Tibial nerve (tissue), 4 donors: ENCODE measurements at regions not wholly inside any gene's neighbourhood (a gene's known extent, or its start where the extent isn't known, plus 50 kb on each side); places are given as distances from the start of the nearest gene placed in this dataset.
"Not testable (repeated sequence)": the region's sequence is repeated elsewhere in the genome, so short reads cannot be mapped to it uniquely, and the experiment has no call there.

Source experiments
- DNase-seq, 2 donors: peaks; one replicate each; pipeline ENCODE4 v3.0.0-alpha.2; 2019; ENCODE audit warnings: low spot score in 2 of 2
- H3K27ac ChIP-seq, 4 donors: fragments of 200-600 bp; sonication (generic) in 3 of 4; one replicate each; pipeline ENCODE4 v1.5.1; 2017 to 2019; ENCODE audit warnings: mild to moderate bottlenecking in 1 of 4
- H3K27me3 ChIP-seq, 2 donors: fragments of 200-600 bp; sonication (generic) in 1 of 2; one replicate each; pipeline versions ENCODE4 v1.5.1 to v1.6.0; 2017 to 2019
- H3K36me3 ChIP-seq, 3 donors: fragments of 200-600 bp; sonication (generic); one replicate each; pipeline ENCODE4 v1.5.1; 2018 to 2019
- H3K4me1 ChIP-seq, 4 donors: fragments of 200-600 bp; sonication (generic) in 3 of 4; one replicate each; pipeline ENCODE4 v1.5.1; 2017 to 2019
- H3K4me3 ChIP-seq, 4 donors: fragments of 200-600 bp; sonication (generic) in 3 of 4; one replicate each; pipeline ENCODE4 v1.5.1; 2017 to 2019; ENCODE audit warnings: mild to moderate bottlenecking in 1 of 4, moderate library complexity in 1 of 4
- H3K9me3 ChIP-seq, 4 donors: fragments of 200-600 bp; sonication (generic) in 3 of 4; one replicate each; pipeline ENCODE4 v1.5.1; 2017 to 2019
- CTCF ChIP-seq, 5 experiments: fragments of 200-600 bp in 3 of 5; fragments of 450-650 bp in 2 of 5; sonication (generic) in 3 of 5; IDR thresholded peaks; one replicate each; pipeline ENCODE4 v1.5.1; 2016 to 2019; ENCODE audit warnings: antibody characterized with exemption in 5 of 5, mild to moderate bottlenecking in 3 of 5, moderate library complexity in 2 of 5
- EP300 ChIP-seq, 2 donors: sonication (generic); formaldehyde crosslinking; IDR thresholded peaks; one replicate each; pipeline ENCODE4 v1.6.1; 2017; ENCODE audit warnings: antibody characterized with exemption in 2 of 2, mild to moderate bottlenecking in 1 of 2
- POLR2A ChIP-seq, 2 donors: fragments of 450-650 bp; IDR thresholded peaks; one replicate each; pipeline ENCODE4 v1.6.1; 2017; ENCODE audit warnings: antibody characterized with exemption in 2 of 2, mild to moderate bottlenecking in 2 of 2, moderate library complexity in 2 of 2
- WGBS, 2 donors: methylation state at CpG; one replicate each; pipeline ENCODE4 v1.1.5; 2018; 5-methylcytosine and 5-hydroxymethylcytosine counted together

GRCh38 chr5:92694067-92694466 lies 887.0 kb downstream of the NR2F1-AS1 start:
- TF ChIP-seq CTCF (IDR thresholded peaks at IDR 0.05) = no peak
- TF ChIP-seq EP300 (IDR thresholded peaks at IDR 0.05) = no peak
- TF ChIP-seq POLR2A (IDR thresholded peaks at IDR 0.05) = no peak
- no peak overlapping the region for H3K27ac ChIP-seq
- H3K36me3 ChIP-seq = no peaks in the 10 kb centered on the region
- WGBS, 2 donors = 68 to 73% methylated on average over 2 of the region's 2 CpGs
- no peaks in the 10 kb centered on the region for H3K4me1 ChIP-seq
- H3K27me3 ChIP-seq = no peaks in the 10 kb centered on the region
- H3K9me3 ChIP-seq = no peaks in the 10 kb centered on the region
- H3K4me3 ChIP-seq = no peak overlapping the region
- no peak for DNase-seq

- H3K4me1 ChIP-seq, H3K9me3 ChIP-seq, H3K27ac ChIP-seq, H3K36me3 ChIP-seq, DNase-seq, H3K27me3 ChIP-seq, H3K4me3 ChIP-seq: not testable (repeated sequence)
- WGBS, 2 donors = 91 to 96% methylated on average over 5 of the region's 5 CpGs
These were observed 889.1 kb downstream of the NR2F1-AS1 start for GRCh38 chr5:92691955-92692354.

- WGBS, 2 donors = 22% methylated on average over 8 of the region's 8 CpGs
- H3K27ac ChIP-seq = peak overlapping the region in 3 of 4 donors; percentile 15 to 48 (median 30)
- H3K4me3 ChIP-seq = peak overlapping the region in 3 of 4 donors; percentile 7 to 26 (median 8)
- TF ChIP-seq EP300 (IDR thresholded peaks at IDR 0.05) (peak in 1 of 2 donors; percentile 16), CTCF (IDR thresholded peaks at IDR 0.05) (peak; percentile 28 to 50 (median 39)), POLR2A (IDR thresholded peaks at IDR 0.05) (no peak)
- H3K27me3 ChIP-seq = no peaks in the 10 kb centered on the region
- no peaks in the 10 kb centered on the region for H3K9me3 ChIP-seq
- H3K36me3 ChIP-seq = no peaks in the 10 kb centered on the region
- peaks cover 0 to 4% (median 0%) of the 10 kb centered on the region in 4 donors for H3K4me1 ChIP-seq
- peak in 1 of 2 donors; percentile 17 for DNase-seq
These were observed 892.9 kb downstream of the NR2F1-AS1 start for GRCh38 chr5:92687821-92688722.

GRCh38 chr5:92678640-92679039 lies 902.4 kb downstream of the NR2F1-AS1 start:
- WGBS, 2 donors = 36 to 45% methylated on average over 2 of the region's 2 CpGs
- H3K36me3 ChIP-seq = no peaks in the 10 kb centered on the region
- peaks cover 0 to 7% (median 0%) of the 10 kb centered on the region in 4 donors for H3K4me1 ChIP-seq
- H3K9me3 ChIP-seq = no peaks in the 10 kb centered on the region
- H3K27me3 ChIP-seq = no peaks in the 10 kb centered on the region
- H3K4me3 ChIP-seq = no peak overlapping the region
- TF ChIP-seq CTCF (IDR thresholded peaks at IDR 0.05) (peak in 1 of 5 experiments; percentile 27), EP300 (IDR thresholded peaks at IDR 0.05) (no peak), POLR2A (IDR thresholded peaks at IDR 0.05) (no peak)
- no peak overlapping the region for H3K27ac ChIP-seq
- DNase-seq = no peak

- WGBS, 2 donors = 87 to 90% methylated on average over 8 of the region's 8 CpGs
These were observed 904.5 kb downstream of the NR2F1-AS1 start for GRCh38 chr5:92676215-92677165.

More at GRCh38 chr5:92676215-92677165, 904.5 kb downstream of the NR2F1-AS1 start:
- H3K36me3 ChIP-seq = no peaks in the 10 kb centered on the region
- no peak overlapping the region for H3K4me3 ChIP-seq
- peaks cover 0 to 7% (median 0%) of the 10 kb centered on the region in 4 donors for H3K4me1 ChIP-seq
- TF ChIP-seq EP300 (IDR thresholded peaks at IDR 0.05) = no peak
- no peaks in the 10 kb centered on the region for H3K9me3 ChIP-seq
- H3K27ac ChIP-seq = no peak overlapping the region
- H3K27me3 ChIP-seq = no peaks in the 10 kb centered on the region
- no peak for DNase-seq
